ENCODE measurements at regions not wholly inside any gene's neighbourhood (a gene's known extent, or its start where the extent isn't known, plus 50 kb on each side); places are given as distances from the start of the nearest gene placed in this dataset.

- no peak for DNase-seq
Measured at GRCh38 chr2:173831312-173832229, 133.6 kb downstream of the SP3 start.

GRCh38 chr2:173834141-173834540 is 131.0 kb downstream of the SP3 start:
- no peak for DNase-seq

GRCh38 chr2:173835726-173836125 is 129.4 kb downstream of the SP3 start:
- DNase-seq: no peak

DNA sequence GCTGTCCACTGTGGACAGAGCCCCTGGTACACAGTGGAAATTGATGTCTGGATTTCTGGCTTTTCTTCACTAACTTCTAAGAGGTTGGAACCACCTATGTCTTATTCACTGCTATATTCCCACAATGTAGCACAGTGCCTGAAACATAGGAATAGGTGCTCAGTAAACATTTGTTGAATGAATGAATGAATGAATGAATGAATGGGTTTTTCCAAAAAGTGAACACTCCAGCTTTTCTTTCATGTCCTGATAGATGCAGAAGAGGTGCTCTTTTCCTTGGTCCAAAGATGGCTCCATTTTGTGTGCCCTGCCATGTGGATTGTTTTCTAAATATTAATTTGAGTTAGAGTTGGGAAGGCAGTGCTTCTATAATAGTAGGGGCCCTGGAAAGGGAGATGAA is 124.1 kb downstream of the SP3 start:
- no peak for DNase-seq

GRCh38 chr2:173843526-173843925 is 121.6 kb downstream of the SP3 start:
- no peak for DNase-seq

DNA sequence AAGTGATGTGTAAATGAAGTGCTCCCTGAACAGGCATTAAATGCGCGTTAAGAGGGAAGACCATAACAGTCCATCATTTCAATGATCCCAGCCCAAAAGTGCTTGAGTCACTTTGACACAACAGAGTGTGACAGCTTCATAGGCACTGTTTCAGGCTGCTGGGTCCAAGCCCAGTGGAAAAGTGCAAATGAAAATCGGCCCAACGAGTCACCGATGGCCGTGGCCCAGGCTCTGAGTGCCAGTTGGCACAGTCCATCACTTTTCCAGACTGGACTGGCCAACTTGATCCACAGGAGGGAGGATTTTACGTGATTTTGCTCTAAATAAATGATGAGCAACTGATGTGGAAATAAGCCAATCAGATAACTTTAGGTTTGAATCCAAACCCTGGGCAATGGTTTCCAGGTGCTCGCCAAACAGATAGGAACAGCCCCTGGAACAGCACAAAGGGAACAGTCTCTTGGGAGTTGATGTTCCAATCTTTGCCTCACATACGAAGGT is 114.0 kb downstream of the SP3 start:
- DNase-seq: no peak

DNA sequence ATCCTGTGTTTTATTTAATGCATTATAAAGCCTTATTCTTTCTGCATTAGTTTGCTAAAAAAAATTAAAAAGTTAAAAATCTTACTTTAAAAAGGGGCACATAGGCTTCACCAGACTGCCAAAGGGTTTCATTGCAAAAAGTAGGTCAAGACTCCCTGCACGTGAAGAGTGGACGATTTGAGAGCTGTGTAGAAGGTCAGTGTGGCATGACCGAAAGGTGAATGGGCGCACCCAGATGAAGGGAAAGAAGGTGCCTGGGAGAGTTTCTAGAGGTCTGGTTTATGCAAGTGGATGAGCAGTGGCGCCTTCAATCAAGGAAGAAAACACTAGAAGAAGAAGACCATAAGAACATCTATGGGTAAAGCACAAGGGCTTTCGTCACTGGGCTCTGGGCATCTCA is 111.0 kb downstream of the SP3 start:
- DNase-seq: no peak

- no peak for DNase-seq
Measured at GRCh38 chr2:173854840-173855239, 110.3 kb downstream of the SP3 start.

- no peak for DNase-seq
Measured at GRCh38 chr2:173855661-173856060, 109.5 kb downstream of the SP3 start.
